ENCODE measurements at regions not wholly inside any gene's neighbourhood (a gene's known extent, or its start where the extent isn't known, plus 50 kb on each side); places are given as distances from the start of the nearest gene placed in this dataset.

- no peak for TF ChIP-seq CTCF (IDR thresholded peaks at IDR 0.05; ENCODE audit: insufficient read depth, low read length, poor library complexity, severe bottlenecking)
- no peak for TF ChIP-seq EZH2phosphoT487 (conservative IDR thresholded peaks at IDR 0.05; ENCODE audit: low read length)
Measured at GRCh38 chr9:38125889-38126288, 56.9 kb upstream of the SHB start.

All from SU-DHL-6 (cell line).